ENCODE measurements at regions not wholly inside any gene's neighbourhood (a gene's known extent, or its start where the extent isn't known, plus 50 kb on each side); places are given as distances from the start of the nearest gene placed in this dataset.

GRCh38 chr5:2869471-2869870, 118.0 kb upstream of the IRX2 start:
- no peak for FAIRE-seq

GRCh38 chr5:2867373-2867933, 116.0 kb upstream of the IRX2 start:
- no peak for TF ChIP-seq CTCF (IDR thresholded peaks at IDR 0.05; ENCODE audit: insufficient read depth, missing control alignments)
- FAIRE-seq, result no peak
- no peak for DNase-seq (ENCODE audit: insufficient read length, low spot score)

More at GRCh38 chr5:2869471-2869870, 118.0 kb upstream of the IRX2 start:
- no peak for TF ChIP-seq CTCF (IDR thresholded peaks at IDR 0.05; ENCODE audit: insufficient read depth, missing control alignments)
- no peak for DNase-seq (ENCODE audit: insufficient read length, low spot score)

GRCh38 chr5:2866662-2867372, 115.3 kb upstream of the IRX2 start:
- FAIRE-seq, result no peak
- no peak for DNase-seq (ENCODE audit: insufficient read length, low spot score)

GRCh38 chr5:2865856-2866255, 114.4 kb upstream of the IRX2 start:
- TF ChIP-seq CTCF (IDR thresholded peaks at IDR 0.05; ENCODE audit: insufficient read depth, missing control alignments), result no peak

More at GRCh38 chr5:2866662-2867372, 115.3 kb upstream of the IRX2 start:
- no peak for TF ChIP-seq CTCF (IDR thresholded peaks at IDR 0.05; ENCODE audit: insufficient read depth, missing control alignments)

GRCh38 chr5:2864515-2865105, 113.1 kb upstream of the IRX2 start:
- FAIRE-seq (no peak), DNase-seq (ENCODE audit: insufficient read length, low spot score) (no peak)
- no peak for TF ChIP-seq CTCF (IDR thresholded peaks at IDR 0.05; ENCODE audit: insufficient read depth, missing control alignments)

More at GRCh38 chr5:2865856-2866255, 114.4 kb upstream of the IRX2 start:
- no peak for FAIRE-seq
- no peak for DNase-seq (ENCODE audit: insufficient read length, low spot score)

GRCh38 chr5:2863675-2864433, 112.4 kb upstream of the IRX2 start:
- no peak for DNase-seq (ENCODE audit: insufficient read length, low spot score)
- no peak for TF ChIP-seq CTCF (IDR thresholded peaks at IDR 0.05; ENCODE audit: insufficient read depth, missing control alignments)
- no peak for FAIRE-seq
